Peyer's patch (tissue), 4 donors: ENCODE measurements at regions not wholly inside any gene's neighbourhood (a gene's known extent, or its start where the extent isn't known, plus 50 kb on each side); places are given as distances from the start of the nearest gene placed in this dataset.

Source experiments
- CTCF ChIP-seq, 6 experiments: fragments of 450-650 bp in 4 of 6; fragments of 200-600 bp in 2 of 6; sonication (generic) in 1 of 6; IDR thresholded peaks; one replicate each; pipeline ENCODE4 v1.5.1; 2017 to 2019; ENCODE audit warnings: antibody characterized with exemption in 6 of 6, mild to moderate bottlenecking in 3 of 6, moderate library complexity in 1 of 6
- POLR2A ChIP-seq, 2 donors: fragments of 450-650 bp; IDR thresholded peaks; one replicate each; pipeline ENCODE4 v1.5.1; 2017; ENCODE audit warnings: antibody characterized with exemption in 2 of 2, mild to moderate bottlenecking in 2 of 2, moderate library complexity in 2 of 2

DNA sequence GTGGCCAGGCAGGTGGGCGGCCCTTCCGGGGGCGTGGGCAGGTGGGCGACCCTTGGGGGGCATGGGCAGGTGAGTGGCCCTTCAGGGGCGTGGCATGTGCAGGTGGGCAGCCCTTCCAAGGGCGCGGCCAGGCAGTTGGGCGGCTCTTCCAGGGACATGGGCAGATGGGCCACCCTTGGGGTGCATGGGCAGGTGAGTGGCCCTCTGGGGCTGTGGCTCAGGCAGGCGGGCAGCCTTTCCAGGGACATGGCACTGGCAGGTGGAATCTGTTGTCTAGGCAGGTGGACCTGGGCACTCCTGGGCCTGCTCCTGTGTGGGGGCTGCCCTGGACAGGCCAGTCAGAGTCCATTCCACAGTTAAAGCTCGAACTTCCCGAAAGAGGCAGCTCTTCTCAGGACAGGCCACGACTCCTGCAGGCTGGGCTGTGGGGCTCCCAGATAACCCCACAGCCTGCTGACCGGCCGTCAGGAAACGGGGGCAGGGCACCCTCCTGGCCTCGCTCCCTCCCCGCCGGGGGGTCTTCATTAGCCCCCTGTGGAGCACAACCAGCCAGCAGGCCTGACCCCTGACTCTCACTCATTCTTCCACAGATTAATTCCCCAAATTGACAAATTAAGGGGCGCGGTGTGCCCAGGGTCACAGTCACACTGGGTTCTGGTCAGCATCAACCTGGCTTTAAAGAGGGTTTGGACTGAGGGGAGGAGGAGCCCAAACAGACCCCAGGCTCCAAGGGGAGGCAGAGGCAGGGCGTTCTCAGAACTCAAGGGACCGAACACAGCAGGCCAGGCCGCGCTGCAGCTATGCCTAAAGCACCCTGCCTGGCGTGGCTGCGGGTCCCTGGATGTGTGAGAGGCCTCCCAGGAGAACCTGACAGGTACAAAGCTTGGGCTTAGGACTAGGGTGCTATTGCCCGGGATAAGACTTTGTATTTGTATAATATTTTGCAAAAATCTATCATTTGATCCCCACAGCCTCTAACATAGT, 130.0 kb downstream of the DLL1 start:
- TF ChIP-seq POLR2A (IDR thresholded peaks at IDR 0.05), result no peak
- TF ChIP-seq CTCF (IDR thresholded peaks at IDR 0.05), result no peak
